Endothelial cell of umbilical vein (primary cell): ENCODE measurements at regions not wholly inside any gene's neighbourhood (a gene's known extent, or its start where the extent isn't known, plus 50 kb on each side); places are given as distances from the start of the nearest gene placed in this dataset.

ENCODE experiments used
- BruUV-seq: library from RNA; stranded (reverse); fragments of 400-500 nt; replicated peaks from 2 replicates; lab custom pipeline; 2021; lab: Mats Ljungman, UMichigan
- CTCF ChIA-PET: fragments of 300-600, 350-600 bp; sonication (Branson Sonifier 250); formaldehyde crosslinking; loops from one replicate; lab custom pipeline; 2021; ENCODE audit warnings: antibody characterized with exemption, inconsistent platforms; lab: Charles Lee
- POLR2A ChIA-PET: fragments of 300-600, 350-600 bp; sonication (Branson Sonifier 250); formaldehyde crosslinking; loops from one replicate; lab custom pipeline; 2021; ENCODE audit warnings: antibody characterized with exemption, inconsistent platforms; lab: Charles Lee
- DNase-seq: peaks from one replicate; pipeline ENCODE4 v3.0.0-alpha.2; 2011; ENCODE audit warnings: low read depth, low spot score
- FAIRE-seq: peaks from 2 replicates; lab custom pipeline; 2011; peaks lifted over from hg19 to GRCh38; lab: Jason Lieb, UNC
- H2AFZ ChIP-seq: 2 replicates; pipeline ENCODE4 v1.6.0; 2012; ENCODE audit warnings: low read depth, low read length, control low read depth, inconsistent platforms
- H3K27ac ChIP-seq: 2 replicates; pipeline ENCODE4 v1.5.1; 2011; ENCODE audit warnings: low read depth, mild to moderate bottlenecking, control low read depth, low read length, moderate library complexity; ENCODE audit not compliant: insufficient read depth
- H3K27me3 ChIP-seq, 2 experiments: 2 replicates each; pipeline versions ENCODE4 v1.6.0 to v1.6.1; 2011; ENCODE audit warnings: low read length in 2 of 2, mixed read lengths in 1 of 2; ENCODE audit not compliant: control insufficient read depth in 2 of 2, insufficient read depth in 2 of 2
- H3K36me3 ChIP-seq, 2 experiments: 2 replicates in 1 of 2; 3 replicates in 1 of 2; pipeline ENCODE4 v1.5.1; 2011; ENCODE audit warnings: low read length in 2 of 2, mild to moderate bottlenecking in 1 of 2, moderate library complexity in 1 of 2; ENCODE audit not compliant: control insufficient read depth in 2 of 2, insufficient read depth in 2 of 2; ENCODE audit errors: extremely low read depth in 1 of 2
- H3K4me1 ChIP-seq: 3 replicates; pipeline ENCODE4 v1.5.1; 2011; ENCODE audit warnings: mild to moderate bottlenecking, low read length; ENCODE audit not compliant: control insufficient read depth, insufficient read depth; ENCODE audit errors: extremely low read depth
- H3K4me2 ChIP-seq: 2 replicates; pipeline ENCODE4 v1.6.1; 2011; ENCODE audit warnings: low read length, control low read depth, mixed read lengths; ENCODE audit not compliant: insufficient read depth
- H3K4me3 ChIP-seq, 3 experiments: fragments of 200-600 bp in 1 of 3; sonication (generic), shearing (Covaris generic) in 1 of 3; replicated peaks in 1 of 3; 2 replicates each; pipeline ENCODE4 v1.5.1; 2011 to 2016; ENCODE audit warnings: control low read depth in 3 of 3, low read length in 3 of 3, mild to moderate bottlenecking in 2 of 3, inconsistent platforms in 1 of 3, low read depth in 1 of 3, moderate library complexity in 1 of 3; ENCODE audit not compliant: insufficient read depth in 1 of 3
- H3K79me2 ChIP-seq: 2 replicates; pipeline ENCODE4 v1.6.0; 2012; ENCODE audit warnings: low read length, inconsistent platforms; ENCODE audit not compliant: control insufficient read depth, insufficient read depth
- H3K9ac ChIP-seq: replicated peaks from 2 replicates; pipeline ENCODE3; 2011; ENCODE audit warnings: low read length, control low read depth; ENCODE audit not compliant: insufficient read depth; ENCODE audit errors: extremely low read depth
- H3K9me1 ChIP-seq: replicated peaks from 3 replicates; pipeline ENCODE4 v1.6.0; 2011; ENCODE audit warnings: mild to moderate bottlenecking, low read length; ENCODE audit not compliant: control insufficient read depth, insufficient read depth; ENCODE audit errors: extremely low read depth
- H3K9me3 ChIP-seq: replicated peaks from 2 replicates; pipeline ENCODE4 v1.5.1; 2012; ENCODE audit warnings: low read length, inconsistent platforms; ENCODE audit not compliant: control insufficient read depth, insufficient read depth
- H4K20me1 ChIP-seq: replicated peaks from 2 replicates; pipeline ENCODE3; 2011; ENCODE audit warnings: mild to moderate bottlenecking, low read length; ENCODE audit not compliant: control insufficient read depth, insufficient read depth; ENCODE audit errors: extremely low read depth
- CTCF ChIP-seq, 2 donors: IDR thresholded peaks; 1 replicate in 1 of 2; 2 replicates in 1 of 2; pipeline ENCODE4 v1.5.1; 2011; ENCODE audit warnings: low read length in 2 of 2, mild to moderate bottlenecking in 2 of 2, moderate library complexity in 2 of 2, control low read depth in 1 of 2, inconsistent platforms in 1 of 2, low read depth in 1 of 2; ENCODE audit not compliant: insufficient read depth in 1 of 2; ENCODE audit errors: extremely low read depth in 1 of 2
- EZH2 ChIP-seq: IDR thresholded peaks from 2 replicates; pipeline ENCODE4 v1.6.1; 2012; ENCODE audit warnings: borderline replicate concordance, low read depth, mild to moderate bottlenecking, moderate library complexity, low read length, inconsistent platforms; ENCODE audit not compliant: severe bottlenecking
- FOS ChIP-seq: IDR thresholded peaks from 2 replicates; pipeline ENCODE4 v1.6.1; 2011; ENCODE audit warnings: mild to moderate bottlenecking, low read length, moderate library complexity, borderline replicate concordance; ENCODE audit not compliant: insufficient read depth
- GATA2 ChIP-seq: IDR thresholded peaks from 2 replicates; pipeline ENCODE4 v1.7.0; 2011; ENCODE audit warnings: low read depth, mild to moderate bottlenecking, moderate library complexity, mixed read lengths, low read length; ENCODE audit not compliant: insufficient read length, insufficient read depth
- JUN ChIP-seq: IDR thresholded peaks from 2 replicates; pipeline ENCODE4 v1.6.1; 2011; ENCODE audit warnings: borderline replicate concordance, low read depth; ENCODE audit not compliant: insufficient read length, insufficient read depth
- MAX ChIP-seq: IDR thresholded peaks from 2 replicates; pipeline ENCODE4 v1.6.1; 2011; ENCODE audit not compliant: insufficient read depth, insufficient read length
- MYC ChIP-seq: IDR thresholded peaks from one replicate; pipeline ENCODE4 v1.6.1; 2011; ENCODE audit warnings: mild to moderate bottlenecking, low read depth, low read length
- POLR2A ChIP-seq: IDR thresholded peaks from 2 replicates; pipeline ENCODE4 v1.6.1; 2012; ENCODE audit warnings: low read depth, mild to moderate bottlenecking, control low read depth, low read length
- POLR2AphosphoS5 ChIP-seq: IDR thresholded peaks from 2 replicates; pipeline ENCODE4 v1.6.1; 2012; ENCODE audit warnings: low read depth, mild to moderate bottlenecking, control low read depth, low read length, moderate library complexity; ENCODE audit not compliant: insufficient read depth
- dilution Hi-C: fragments of 300-500 bp; cut with MboI; formaldehyde crosslinking; loops from one replicate; pipeline ENCODE4 v1.15.0; 2019; ENCODE audit warnings: low sequenced_read_pairs; ENCODE audit not compliant: extremely low pct_ligation_motif_present
- intact Hi-C: fragments of 100-400 bp; cut with micrococcal nuclease; formaldehyde crosslinking; loops from one replicate; pipeline ENCODE4 v1.10.0; 2022

- ChIA-PET POLR2A (no interaction called here), CTCF (no interaction called here)
- Histone ChIP-seq H4K20me1 (no peaks in the 10 kb centered on the region), H3K4me1 (no peaks in the 10 kb centered on the region), H3K9me1 (no peaks in the 10 kb centered on the region), H3K4me3 (no peak overlapping the region), H3K9ac (no peak overlapping the region), H3K36me3 (no peaks in the 10 kb centered on the region), H3K27me3 (no peaks in the 10 kb centered on the region), H3K27ac (no peak overlapping the region), H3K9me3 (no peaks in the 10 kb centered on the region), H3K4me2 (no peak overlapping the region), H2AFZ (no peak overlapping the region), H3K79me2 (no peaks in the 10 kb centered on the region)
- TF ChIP-seq CTCF (IDR thresholded peaks at IDR 0.05; ENCODE audit: extremely low read depth in 1 of 2, insufficient read depth in 1 of 2, low read depth in 1 of 2, low read length in 2 of 2) (no peak), POLR2AphosphoS5 (no peak), MYC (no peak), JUN (no peak), GATA2 (no peak), FOS (no peak), MAX (no peak), EZH2 (no peak), POLR2A (no peak)
- DNase-seq (no peak), FAIRE-seq (no peak)
- intact Hi-C loops: no loop called here
- no TSS peak for BruUV-seq
- dilution Hi-C loops: no loop called here
These were observed 554.3 kb upstream of the TENM3 start for GRCh38 chr4:181688872-181689271.
